Sigmoid colon (tissue), 4 donors: ENCODE measurements at regions not wholly inside any gene's neighbourhood (a gene's known extent, or its start where the extent isn't known, plus 50 kb on each side); places are given as distances from the start of the nearest gene placed in this dataset.

Experiments used
- EP300 ChIP-seq, 4 donors: sonication (generic); formaldehyde crosslinking; IDR thresholded peaks; one replicate each; pipeline ENCODE4 v1.6.1; 2017; ENCODE audit warnings: antibody characterized with exemption in 4 of 4
- POLR2A ChIP-seq, 2 donors: fragments of 450-650 bp; IDR thresholded peaks; one replicate each; pipeline ENCODE4 v1.6.1; 2016; ENCODE audit warnings: antibody characterized with exemption in 2 of 2, mild to moderate bottlenecking in 2 of 2, moderate library complexity in 2 of 2
- POLR2AphosphoS5 ChIP-seq, 4 donors: sonication (generic); formaldehyde crosslinking; IDR thresholded peaks; one replicate each; pipeline ENCODE4 v1.6.1; 2017; ENCODE audit warnings: antibody characterized with exemption in 4 of 4
- TF ChIP-seq, protein P1 (sequence below), 4 experiments: fragments of 450-650 bp in 3 of 4; fragments of 200-600 bp in 1 of 4; IDR thresholded peaks; one replicate each; pipeline ENCODE4 v1.5.1; 2016 to 2019; ENCODE audit warnings: antibody characterized with exemption in 4 of 4, mild to moderate bottlenecking in 3 of 4, moderate library complexity in 2 of 4

DNA sequence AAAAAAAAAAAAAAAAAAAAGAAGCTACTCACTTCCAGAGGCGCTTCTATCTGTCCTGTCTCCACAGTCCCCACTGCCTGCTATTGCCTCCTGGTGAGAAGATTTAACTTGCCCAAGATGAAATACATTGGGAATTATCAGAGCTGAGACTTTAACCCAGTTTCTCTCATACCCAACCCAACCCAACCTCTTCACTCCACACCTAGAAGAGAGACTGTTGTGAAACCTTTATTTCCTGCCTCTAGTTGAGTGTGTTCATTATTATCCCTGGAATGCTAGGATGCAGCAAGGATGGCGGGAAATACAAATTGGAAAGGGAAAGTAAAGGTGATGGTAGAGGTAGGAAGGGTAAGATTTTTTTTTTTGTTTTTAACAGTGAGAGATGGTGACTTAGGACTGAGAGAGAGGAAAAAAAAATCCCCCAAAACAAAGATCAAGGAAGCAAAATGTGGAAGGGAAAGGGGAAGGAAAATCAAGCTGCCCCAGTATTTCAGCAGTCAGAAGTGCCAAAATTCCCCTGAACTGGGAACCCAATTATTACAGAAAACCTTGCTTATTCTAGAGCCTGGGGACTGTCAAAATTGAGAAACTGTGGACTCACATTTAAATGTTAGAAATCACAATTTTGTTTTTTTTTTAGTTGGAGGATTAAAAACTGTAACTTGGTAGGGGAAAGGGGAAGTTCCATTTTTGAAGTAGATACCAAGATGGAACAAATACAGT, 253.0 kb downstream of the PTTG2 start:
- TF ChIP-seq, protein P1, sequence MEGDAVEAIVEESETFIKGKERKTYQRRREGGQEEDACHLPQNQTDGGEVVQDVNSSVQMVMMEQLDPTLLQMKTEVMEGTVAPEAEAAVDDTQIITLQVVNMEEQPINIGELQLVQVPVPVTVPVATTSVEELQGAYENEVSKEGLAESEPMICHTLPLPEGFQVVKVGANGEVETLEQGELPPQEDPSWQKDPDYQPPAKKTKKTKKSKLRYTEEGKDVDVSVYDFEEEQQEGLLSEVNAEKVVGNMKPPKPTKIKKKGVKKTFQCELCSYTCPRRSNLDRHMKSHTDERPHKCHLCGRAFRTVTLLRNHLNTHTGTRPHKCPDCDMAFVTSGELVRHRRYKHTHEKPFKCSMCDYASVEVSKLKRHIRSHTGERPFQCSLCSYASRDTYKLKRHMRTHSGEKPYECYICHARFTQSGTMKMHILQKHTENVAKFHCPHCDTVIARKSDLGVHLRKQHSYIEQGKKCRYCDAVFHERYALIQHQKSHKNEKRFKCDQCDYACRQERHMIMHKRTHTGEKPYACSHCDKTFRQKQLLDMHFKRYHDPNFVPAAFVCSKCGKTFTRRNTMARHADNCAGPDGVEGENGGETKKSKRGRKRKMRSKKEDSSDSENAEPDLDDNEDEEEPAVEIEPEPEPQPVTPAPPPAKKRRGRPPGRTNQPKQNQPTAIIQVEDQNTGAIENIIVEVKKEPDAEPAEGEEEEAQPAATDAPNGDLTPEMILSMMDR (IDR thresholded peaks at IDR 0.05) = no peak
- TF ChIP-seq POLR2A (IDR thresholded peaks at IDR 0.05) = no peak
- no peak for TF ChIP-seq EP300 (IDR thresholded peaks at IDR 0.05)
- no peak for TF ChIP-seq POLR2AphosphoS5 (IDR thresholded peaks at IDR 0.05)
